IMR-90 (cell line): ENCODE measurements at regions not wholly inside any gene's neighbourhood (a gene's known extent, or its start where the extent isn't known, plus 50 kb on each side); places are given as distances from the start of the nearest gene placed in this dataset.

Experiments
- ATAC-seq: fragments of 200-7000 bp; cut with Tn5 transposase; 2 replicates; pipeline ENCODE4 v1.9.1; 2020; ENCODE audit warnings: low read depth, mild to moderate bottlenecking, moderate library complexity
- BruUV-seq: library from RNA; stranded (reverse); fragments of 400-500 nt; replicated peaks from 2 replicates; lab custom pipeline; 2021; lab: Mats Ljungman, UMichigan
- CTCF ChIA-PET: fragments of 300-600 bp; formaldehyde crosslinking; extraction: SDS; loops from one replicate; lab custom pipeline; 2021; ENCODE audit warnings: antibody characterized with exemption; lab: Yijun Ruan, JAX
- POLR2A ChIA-PET: fragments of 300-600 bp; sonication (Branson Sonifier 250); formaldehyde crosslinking; loops from one replicate; lab custom pipeline; 2022; ENCODE audit warnings: antibody characterized with exemption; ENCODE audit not compliant: unreplicated experiment; lab: Charles Lee
- DNase-seq: peaks from one replicate; pipeline ENCODE4 v3.0.0; 2013
- H2AFZ ChIP-seq: replicated peaks from 2 replicates; pipeline ENCODE3; 2013; ENCODE audit warnings: low read length, mild to moderate bottlenecking; ENCODE audit not compliant: poor library complexity
- H2AK5ac ChIP-seq: 2 replicates; pipeline ENCODE4 v1.6.1; 2013; ENCODE audit warnings: low read depth, low read length, inconsistent platforms
- H2AK9ac ChIP-seq: replicated peaks from 2 replicates; pipeline ENCODE3; 2013; ENCODE audit warnings: mild to moderate bottlenecking, low read depth, low read length, moderate library complexity; ENCODE audit not compliant: poor library complexity
- H2BK120ac ChIP-seq: 2 replicates; pipeline ENCODE4 v1.6.1; 2013; ENCODE audit warnings: low read depth, low read length, inconsistent platforms
- H2BK15ac ChIP-seq: 3 replicates; pipeline ENCODE4 v1.6.1; 2013; ENCODE audit warnings: low read depth, low read length, inconsistent platforms
- H2BK20ac ChIP-seq: 2 replicates; pipeline ENCODE4 v1.6.1; 2013; ENCODE audit warnings: low read depth, mild to moderate bottlenecking, inconsistent platforms, low read length, moderate library complexity
- H2BK5ac ChIP-seq: 2 replicates; pipeline ENCODE4 v1.6.1; 2013; ENCODE audit warnings: mild to moderate bottlenecking, low read depth, low read length, inconsistent platforms; ENCODE audit not compliant: poor library complexity, severe bottlenecking
- H3K14ac ChIP-seq: replicated peaks from 2 replicates; pipeline ENCODE4 v1.6.1; 2013; ENCODE audit warnings: low read depth, low read length, inconsistent platforms
- H3K18ac ChIP-seq: 2 replicates; pipeline ENCODE4 v1.6.1; 2013; ENCODE audit warnings: low read depth, low read length, control low read depth
- H3K23ac ChIP-seq: 2 replicates; pipeline ENCODE4 v1.6.1; 2013; ENCODE audit warnings: low read depth, low read length, inconsistent platforms
- H3K27ac ChIP-seq: 2 replicates; pipeline ENCODE4 v1.5.1; 2013; ENCODE audit warnings: mild to moderate bottlenecking, control low read depth, low read length; ENCODE audit not compliant: insufficient read depth
- H3K27me3 ChIP-seq: 2 replicates; pipeline ENCODE4 v1.6.1; 2013; ENCODE audit warnings: low read length; ENCODE audit not compliant: control insufficient read depth, insufficient read depth
- H3K36me3 ChIP-seq: 2 replicates; pipeline ENCODE4 v1.6.1; 2013; ENCODE audit warnings: low read length, mixed read lengths; ENCODE audit not compliant: control insufficient read depth, insufficient read depth
- H3K4ac ChIP-seq: 2 replicates; pipeline ENCODE4 v1.6.1; 2013; ENCODE audit warnings: low read depth, low read length, inconsistent platforms
- H3K4me1 ChIP-seq: 2 replicates; pipeline ENCODE4 v1.6.1; 2013; ENCODE audit warnings: low read length, mixed read lengths; ENCODE audit not compliant: control insufficient read depth, insufficient read depth
- H3K4me2 ChIP-seq: 2 replicates; pipeline ENCODE4 v1.6.1; 2013; ENCODE audit warnings: low read depth, mild to moderate bottlenecking, control low read depth, low read length, moderate library complexity
- H3K4me3 ChIP-seq: 2 replicates; pipeline ENCODE4 v1.5.1; 2013; ENCODE audit warnings: low read depth, mild to moderate bottlenecking, control low read depth, low read length, moderate library complexity; ENCODE audit not compliant: insufficient read depth
- H3K56ac ChIP-seq: 2 replicates; pipeline ENCODE4 v1.6.1; 2013; ENCODE audit warnings: low read length, inconsistent platforms; ENCODE audit not compliant: insufficient read depth; ENCODE audit errors: extremely low read depth
- H3K79me1 ChIP-seq, 2 experiments: 2 replicates each; pipeline ENCODE4 v1.6.1; 2013; ENCODE audit warnings: low read length in 2 of 2, inconsistent platforms in 1 of 2, low read depth in 1 of 2
- H3K9ac ChIP-seq: 2 replicates; pipeline ENCODE4 v1.6.1; 2013; ENCODE audit warnings: low read depth, low read length, control low read depth
- H3K9me1 ChIP-seq: 2 replicates; pipeline ENCODE4 v1.6.1; 2013; ENCODE audit warnings: low read length, inconsistent platforms; ENCODE audit not compliant: insufficient read depth
- H3K9me3 ChIP-seq: 2 replicates; pipeline ENCODE4 v1.6.1; 2013; ENCODE audit warnings: low read length; ENCODE audit not compliant: control insufficient read depth, insufficient read depth
- H4K20me1 ChIP-seq: 2 replicates; pipeline ENCODE4 v1.6.1; 2013; ENCODE audit warnings: low read length, inconsistent platforms; ENCODE audit not compliant: insufficient read depth
- H4K5ac ChIP-seq: 2 replicates; pipeline ENCODE4 v1.6.1; 2013; ENCODE audit warnings: mild to moderate bottlenecking, low read depth, low read length, control low read depth
- H4K8ac ChIP-seq, 2 experiments: 2 replicates each; pipeline ENCODE4 v1.6.1; 2013; ENCODE audit warnings: low read depth in 2 of 2, low read length in 2 of 2, control low read depth in 1 of 2, inconsistent platforms in 1 of 2
- H4K91ac ChIP-seq: 2 replicates; pipeline ENCODE4 v1.6.1; 2013; ENCODE audit warnings: low read depth, low read length, inconsistent platforms; ENCODE audit not compliant: insufficient read depth
- ELK1 ChIP-seq: fragments of 150-350 bp; IDR thresholded peaks from 2 replicates; pipeline ENCODE4 v1.6.1; 2016; ENCODE audit warnings: low read depth, mild to moderate bottlenecking, low read length, moderate library complexity, borderline replicate concordance
- MAZ ChIP-seq: IDR thresholded peaks from 2 replicates; pipeline ENCODE4 v1.6.1; 2012; ENCODE audit warnings: low read depth, mild to moderate bottlenecking, low read length, improper control_type of control experiment, moderate library complexity, borderline replicate concordance
- RCOR1 ChIP-seq: IDR thresholded peaks from 2 replicates; pipeline ENCODE4 v1.6.1; 2012; ENCODE audit warnings: mild to moderate bottlenecking, low read length, improper control_type of control experiment; ENCODE audit not compliant: insufficient replicate concordance
- WGBS, 2 experiments: methylation state at CpG; one replicate each; pipeline versions ENCODE4 v1.1.5 to v1.1.7; 2013; ENCODE audit warnings: missing lambda C conversion rate in 2 of 2; ENCODE audit not compliant: insufficient read length in 1 of 2; ENCODE audit errors: extremely low coverage in 2 of 2; 5-methylcytosine and 5-hydroxymethylcytosine counted together
- dilution Hi-C: fragments of 300-500 bp; cut with HindIII; formaldehyde crosslinking; loops from one replicate; pipeline ENCODE4 v1.14.3; 2018; ENCODE audit warnings: low sequenced_read_pairs; ENCODE audit not compliant: unreplicated experiment
- in situ Hi-C: fragments of 300-500 bp; cut with MboI; formaldehyde crosslinking; loops from 3 replicates; pipeline ENCODE4 v1.14.3; 2019; ENCODE audit warnings: low sequenced_read_pairs, inconsistent platforms, mixed read lengths
- intact Hi-C: fragments of 100-400 bp; cut with micrococcal nuclease; formaldehyde crosslinking; loops from 2 replicates; pipeline ENCODE4 v1.10.0; 2022
- TF ChIP-seq, protein P1 (sequence below): fragments of 150-350 bp; IDR thresholded peaks from 2 replicates; pipeline ENCODE4 v1.6.1; 2017; ENCODE audit warnings: mild to moderate bottlenecking, antibody characterized with exemption, low read length, low read depth

DNA sequence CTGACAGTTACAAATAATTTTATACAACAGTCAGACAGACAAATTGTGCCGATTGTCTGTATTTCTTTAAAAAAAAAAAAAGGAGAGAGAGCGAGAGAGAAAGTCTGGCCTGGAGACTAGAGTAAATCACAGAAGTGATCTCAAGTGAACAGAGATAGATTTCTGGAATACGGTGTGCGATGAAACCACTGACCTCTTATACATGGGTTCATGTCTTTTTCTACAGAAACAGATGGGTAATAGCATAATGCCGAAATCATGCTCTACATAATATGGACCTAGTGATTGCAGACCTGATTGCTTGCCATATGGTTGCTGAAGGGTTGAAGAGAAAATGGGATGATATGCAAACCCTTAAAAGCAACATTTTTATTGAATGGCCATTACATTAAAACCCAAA, 403.3 kb upstream of the FANCL start:
- no peak overlapping the region for H3K56ac ChIP-seq
- intact Hi-C loops, result no loop called here
- no peak overlapping the region for H3K9ac ChIP-seq
- no peak overlapping the region for H2BK20ac ChIP-seq
- ChIA-PET CTCF (no interaction called here), POLR2A (no interaction called here)
- H3K9me1 ChIP-seq, result no peaks in the 10 kb centered on the region
- H2BK15ac ChIP-seq, result no peak overlapping the region
- H3K4me3 ChIP-seq, result no peak overlapping the region
- no peak overlapping the region for H2AK5ac ChIP-seq
- TF ChIP-seq ELK1 (no peak), MAZ (no peak), RCOR1 (no peak)
- TF ChIP-seq, protein P1, sequence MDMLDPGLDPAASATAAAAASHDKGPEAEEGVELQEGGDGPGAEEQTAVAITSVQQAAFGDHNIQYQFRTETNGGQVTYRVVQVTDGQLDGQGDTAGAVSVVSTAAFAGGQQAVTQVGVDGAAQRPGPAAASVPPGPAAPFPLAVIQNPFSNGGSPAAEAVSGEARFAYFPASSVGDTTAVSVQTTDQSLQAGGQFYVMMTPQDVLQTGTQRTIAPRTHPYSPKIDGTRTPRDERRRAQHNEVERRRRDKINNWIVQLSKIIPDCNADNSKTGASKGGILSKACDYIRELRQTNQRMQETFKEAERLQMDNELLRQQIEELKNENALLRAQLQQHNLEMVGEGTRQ, result no peak
- no peaks in the 10 kb centered on the region for H3K9me3 ChIP-seq
- H3K4me1 ChIP-seq, result no peaks in the 10 kb centered on the region
- H3K4me2 ChIP-seq, result no peak overlapping the region
- DNase-seq (no peak), ATAC-seq (no peak)
- no peaks in the 10 kb centered on the region for H3K36me3 ChIP-seq
- no peak overlapping the region for H3K27ac ChIP-seq
- H3K23ac ChIP-seq, result no peak overlapping the region
- no peak overlapping the region for H3K14ac ChIP-seq
- no peak overlapping the region for H2AFZ ChIP-seq
- no peak overlapping the region for H4K8ac ChIP-seq
- H4K20me1 ChIP-seq, result no peaks in the 10 kb centered on the region
- H2BK5ac ChIP-seq, result no peak overlapping the region
- H3K4ac ChIP-seq, result no peak overlapping the region
- no peaks in the 10 kb centered on the region for H3K27me3 ChIP-seq
- dilution Hi-C loops, result no loop called here
- no TSS peak for BruUV-seq
- no CpG with 5 or more reads among the region's 5 CpGs for WGBS, 2 experiments
- in situ Hi-C loops, result no loop called here
- no peak overlapping the region for H3K18ac ChIP-seq
- H4K91ac ChIP-seq, result no peak overlapping the region
- no peaks in the 10 kb centered on the region for H3K79me1 ChIP-seq
- H4K5ac ChIP-seq, result no peak overlapping the region
- no peak overlapping the region for H2BK120ac ChIP-seq
- H2AK9ac ChIP-seq, result no peak overlapping the region
